ENCODE measurements at regions not wholly inside any gene's neighbourhood (a gene's known extent, or its start where the extent isn't known, plus 50 kb on each side); places are given as distances from the start of the nearest gene placed in this dataset.

GRCh38 chr21:24590261-24590660 is 1017.0 kb downstream of the MRPL39 start:
- H3K36me3 Mint-ChIP-seq (ENCODE audit: low read depth), result no peaks in the 10 kb centered on the region
- peaks cover 38% of the 10 kb centered on the region for H3K9me3 Mint-ChIP-seq (ENCODE audit: low read depth)
- no peaks in the 10 kb centered on the region for H3K4me1 Mint-ChIP-seq (ENCODE audit: low read depth)
- no peaks in the 10 kb centered on the region for H3K27me3 Mint-ChIP-seq (ENCODE audit: low read depth)
- H3K27ac Mint-ChIP-seq (ENCODE audit: unreplicated experiment), result no peak overlapping the region
- no peak for DNase-seq (ENCODE audit: low spot score)
- no peak overlapping the region for H3K4me3 Mint-ChIP-seq (ENCODE audit: unreplicated experiment)
- no peak for TF ChIP-seq CTCF (IDR thresholded peaks at IDR 0.05)

DNA sequence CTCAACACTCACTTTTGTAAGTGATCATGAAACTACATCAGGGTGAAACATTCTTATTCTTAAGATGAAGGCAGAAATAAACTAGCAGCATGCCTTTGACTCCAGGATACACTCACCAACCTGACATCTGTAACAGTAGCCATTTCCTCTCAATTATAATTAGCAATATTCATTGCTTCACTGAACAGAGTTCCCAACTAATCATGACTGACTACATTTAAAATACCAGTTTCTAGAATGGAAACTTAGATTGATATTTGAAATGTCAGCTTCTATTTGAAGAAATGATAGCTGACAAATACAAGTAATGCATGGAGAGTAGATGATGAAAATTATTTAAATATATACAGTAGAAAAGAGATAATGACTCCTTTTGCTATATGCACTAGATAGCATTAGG is 1023.8 kb downstream of the MRPL39 start:
- Mint-ChIP-seq H3K27me3 (ENCODE audit: low read depth) (no peaks in the 10 kb centered on the region), H3K27ac (ENCODE audit: unreplicated experiment) (no peak overlapping the region), H3K4me1 (ENCODE audit: low read depth) (no peaks in the 10 kb centered on the region), H3K4me3 (ENCODE audit: unreplicated experiment) (no peak overlapping the region), H3K36me3 (ENCODE audit: low read depth) (no peaks in the 10 kb centered on the region), H3K9me3 (ENCODE audit: low read depth) (peaks cover 27% of the 10 kb centered on the region)
- no peak for DNase-seq (ENCODE audit: low spot score)
- no peak for TF ChIP-seq CTCF (IDR thresholded peaks at IDR 0.05)

DNA sequence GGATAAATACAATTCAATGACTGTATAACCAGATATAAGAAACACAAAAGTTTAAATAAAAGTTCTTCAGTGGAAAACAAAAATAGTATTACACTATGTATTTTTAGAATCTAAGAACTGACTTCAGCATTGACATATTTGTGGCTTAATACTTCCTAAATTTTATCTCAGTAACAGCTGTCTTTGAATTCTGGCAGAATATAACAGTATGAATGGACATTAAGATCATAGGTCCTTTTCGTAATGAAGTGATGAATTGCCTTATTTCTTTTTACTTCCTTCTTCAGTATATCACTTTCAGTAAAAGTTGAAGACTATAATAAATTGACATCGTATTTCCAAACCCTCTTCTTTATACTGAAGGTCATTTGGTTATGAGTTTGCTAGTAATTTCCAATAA is 1030.0 kb downstream of the MRPL39 start:
- Mint-ChIP-seq H3K4me1 (ENCODE audit: low read depth) (no peaks in the 10 kb centered on the region), H3K9me3 (ENCODE audit: low read depth) (peaks cover 31% of the 10 kb centered on the region), H3K4me3 (ENCODE audit: unreplicated experiment) (no peak overlapping the region), H3K27me3 (ENCODE audit: low read depth) (no peaks in the 10 kb centered on the region), H3K27ac (ENCODE audit: unreplicated experiment) (no peak overlapping the region), H3K36me3 (ENCODE audit: low read depth) (no peaks in the 10 kb centered on the region)
- no peak for DNase-seq (ENCODE audit: low spot score)
- TF ChIP-seq CTCF (IDR thresholded peaks at IDR 0.05), result no peak

- H3K4me3 Mint-ChIP-seq (ENCODE audit: unreplicated experiment), result no peak overlapping the region
- no peaks in the 10 kb centered on the region for H3K4me1 Mint-ChIP-seq (ENCODE audit: low read depth)
- no peak overlapping the region for H3K27ac Mint-ChIP-seq (ENCODE audit: unreplicated experiment)
- no peak for DNase-seq (ENCODE audit: low spot score)
- peaks cover 74% of the 10 kb centered on the region for H3K9me3 Mint-ChIP-seq (ENCODE audit: low read depth)
- TF ChIP-seq CTCF (IDR thresholded peaks at IDR 0.05), result no peak
- no peaks in the 10 kb centered on the region for H3K36me3 Mint-ChIP-seq (ENCODE audit: low read depth)
- H3K27me3 Mint-ChIP-seq (ENCODE audit: low read depth), result no peaks in the 10 kb centered on the region
Observed at GRCh38 chr21:24561291-24561690, 1046.0 kb downstream of the MRPL39 start.

DNA sequence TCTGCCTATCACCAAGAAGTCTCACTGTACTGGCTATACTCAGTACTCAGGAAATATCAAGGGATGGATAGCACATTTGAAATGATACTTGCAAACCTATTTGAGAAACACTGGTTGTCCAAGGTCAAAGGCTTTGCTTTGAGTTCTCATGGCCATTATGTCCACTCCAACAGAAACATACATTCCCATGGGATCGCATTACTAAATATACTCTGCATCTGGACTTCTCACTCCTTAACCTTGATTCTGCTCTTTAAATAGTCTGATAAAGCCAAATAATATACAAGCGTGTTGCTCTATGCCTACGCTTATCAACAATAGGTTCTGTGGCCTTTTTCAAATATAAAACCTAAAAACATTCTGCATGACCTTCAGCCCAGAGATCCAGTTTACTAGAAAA is 1054.8 kb downstream of the MRPL39 start:
- Mint-ChIP-seq H3K27ac (ENCODE audit: unreplicated experiment) (no peak overlapping the region), H3K4me3 (ENCODE audit: unreplicated experiment) (no peak overlapping the region), H3K36me3 (ENCODE audit: low read depth) (no peaks in the 10 kb centered on the region), H3K27me3 (ENCODE audit: low read depth) (no peaks in the 10 kb centered on the region), H3K4me1 (ENCODE audit: low read depth) (no peaks in the 10 kb centered on the region), H3K9me3 (ENCODE audit: low read depth) (peaks cover 45% of the 10 kb centered on the region)
- DNase-seq (ENCODE audit: low spot score), result no peak
- no peak for TF ChIP-seq CTCF (IDR thresholded peaks at IDR 0.05)

Measured in chondrocyte (in vitro differentiated cells).